Thymus (tissue), 11 donors: ENCODE measurements at regions not wholly inside any gene's neighbourhood (a gene's known extent, or its start where the extent isn't known, plus 50 kb on each side); places are given as distances from the start of the nearest gene placed in this dataset.

Experiments used
- DNase-seq, 9 donors: peaks; one replicate each; pipeline ENCODE4 v3.0.0-alpha.2; 2013; ENCODE audit warnings: low spot score in 9 of 9, low read depth in 6 of 9, missing footprints in 1 of 9
- H3K27ac ChIP-seq, 2 donors: one replicate each; pipeline ENCODE4 v1.5.1; 2013; ENCODE audit warnings: control low read depth in 1 of 2, low read depth in 1 of 2, low read length in 1 of 2, mild to moderate bottlenecking in 1 of 2, moderate library complexity in 1 of 2
- H3K27me3 ChIP-seq, 2 donors: one replicate each; pipeline ENCODE4 v1.5.1; 2013; ENCODE audit warnings: low read length in 1 of 2; ENCODE audit not compliant: control insufficient read depth in 2 of 2, insufficient read depth in 1 of 2
- H3K36me3 ChIP-seq, 2 donors: one replicate each; pipeline ENCODE4 v1.5.1; 2013; ENCODE audit warnings: low read length in 1 of 2, mild to moderate bottlenecking in 1 of 2, moderate library complexity in 1 of 2; ENCODE audit not compliant: control insufficient read depth in 2 of 2, insufficient read depth in 2 of 2
- H3K4me1 ChIP-seq, 2 donors: one replicate each; pipeline ENCODE4 v1.5.1; 2013; ENCODE audit warnings: low read length in 2 of 2; ENCODE audit not compliant: control insufficient read depth in 2 of 2, insufficient read depth in 2 of 2
- H3K4me3 ChIP-seq, 2 donors: one replicate each; pipeline ENCODE4 v1.5.1; 2013; ENCODE audit warnings: low read length in 2 of 2, control low read depth in 1 of 2, mild to moderate bottlenecking in 1 of 2
- H3K9me3 ChIP-seq, 2 donors: one replicate each; pipeline ENCODE4 v1.5.1; 2013; ENCODE audit warnings: low read length in 1 of 2, mild to moderate bottlenecking in 1 of 2; ENCODE audit not compliant: control insufficient read depth in 2 of 2, insufficient read depth in 1 of 2
- WGBS: extraction: QIAGEN DNeasy Blood & Tissue Kit; methylation state at CpG from one replicate; pipeline ENCODE4 v1.1.7; 2013; 5-methylcytosine and 5-hydroxymethylcytosine counted together
- donor health status: healthy.

DNA sequence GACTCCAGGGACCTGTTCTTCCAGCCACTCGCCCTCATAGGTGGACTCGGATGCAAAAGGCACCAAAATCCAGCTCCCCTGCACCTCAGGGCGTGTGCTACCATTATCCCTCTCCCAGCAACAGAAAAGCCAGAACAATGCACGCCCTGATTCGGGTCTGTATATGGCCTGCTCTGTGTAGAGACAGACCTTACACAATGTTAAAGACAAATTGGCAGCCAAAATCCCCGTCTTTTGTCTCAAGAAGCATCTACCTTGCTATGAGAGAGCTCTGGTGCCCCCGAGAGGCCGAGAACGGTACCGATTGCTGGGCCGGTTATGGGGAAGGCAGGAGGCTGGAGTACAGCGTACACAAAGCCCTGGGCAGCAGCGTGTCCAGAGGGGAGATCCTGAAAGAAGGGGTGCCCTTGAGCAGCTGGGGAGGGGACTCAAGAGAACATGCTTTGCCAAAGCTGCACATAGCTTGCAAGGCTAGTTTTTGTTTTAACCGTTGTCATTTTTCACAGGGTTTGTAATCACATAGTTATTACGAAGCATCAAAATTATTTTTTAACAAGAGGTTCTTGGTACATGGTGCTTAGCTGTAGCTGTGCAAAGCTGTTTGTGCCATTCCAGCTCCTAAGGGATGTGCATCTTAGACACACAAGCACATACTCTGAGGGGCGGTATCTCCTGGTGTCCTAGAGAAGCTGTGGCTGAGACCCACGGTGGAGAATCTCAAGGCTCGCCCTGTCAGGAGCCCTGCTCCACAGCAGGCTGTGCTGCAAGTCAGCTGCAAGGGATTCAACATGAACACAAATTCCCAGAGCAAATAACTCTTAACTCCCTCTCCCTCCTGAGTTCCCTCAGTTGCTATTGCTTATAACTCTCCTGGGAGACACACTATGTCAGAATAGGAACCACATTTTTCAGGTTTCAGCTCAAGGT is 461.5 kb upstream of the PPP2R3A start:
- WGBS, result 42% methylated on average over 18 of the region's 18 CpGs
- Histone ChIP-seq H3K9me3 (no peaks in the 10 kb centered on the region), H3K4me1 (no peaks in the 10 kb centered on the region), H3K36me3 (no peaks in the 10 kb centered on the region), H3K4me3 (no peak overlapping the region), H3K27me3 (no peaks in the 10 kb centered on the region), H3K27ac (no peak overlapping the region)
- DNase-seq, result peak in 2 of 9 donors; percentile 7 to 40

DNA sequence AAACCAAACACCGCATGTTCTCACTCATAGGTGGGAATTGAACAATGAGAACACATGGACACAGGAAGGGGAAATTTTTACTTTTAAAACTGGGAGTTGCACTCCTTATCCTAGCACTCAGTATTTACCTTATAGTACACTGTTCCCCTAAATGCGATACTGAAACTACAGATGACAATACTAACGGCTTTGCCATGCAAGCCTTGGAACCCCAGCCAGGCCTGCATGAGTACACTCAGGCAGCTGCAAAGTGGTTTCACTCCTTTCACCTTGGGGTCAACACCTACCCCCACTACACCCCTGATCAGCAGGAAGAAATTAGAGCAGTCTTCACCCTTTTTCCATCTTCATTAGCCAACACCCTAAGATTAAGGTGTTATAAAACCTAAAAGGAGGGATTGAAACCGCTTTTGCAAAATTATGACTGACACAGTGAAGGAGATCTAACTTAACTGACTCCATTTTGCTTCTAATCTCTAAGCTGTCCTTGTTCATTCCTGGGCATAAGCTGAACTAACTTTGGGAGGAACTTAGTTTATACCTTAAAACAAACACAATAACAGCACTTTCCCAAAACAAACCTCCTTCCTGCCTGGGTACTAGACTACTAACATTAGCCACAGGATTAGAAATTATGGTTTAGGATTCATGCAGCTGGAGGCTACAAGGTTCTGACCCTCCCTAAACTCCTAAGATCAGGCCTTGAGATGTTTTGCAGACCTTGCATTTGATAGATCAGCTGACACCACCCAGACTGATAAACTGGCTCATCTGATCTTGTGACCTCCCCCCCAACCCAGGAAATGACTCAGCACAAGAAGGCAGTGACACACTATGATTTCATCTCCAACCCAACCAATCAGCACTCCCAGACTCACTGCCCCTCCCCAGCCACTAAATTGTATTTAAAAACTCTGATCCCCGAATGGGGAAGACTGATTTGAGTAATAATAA is 452.1 kb upstream of the PPP2R3A start:
- 94% methylated on average over 5 of the region's 5 CpGs for WGBS
- no peak for DNase-seq
- H3K27ac ChIP-seq, result no peak overlapping the region
- H3K4me1 ChIP-seq, result no peaks in the 10 kb centered on the region
- no peaks in the 10 kb centered on the region for H3K27me3 ChIP-seq
- no peak overlapping the region for H3K4me3 ChIP-seq
- no peaks in the 10 kb centered on the region for H3K36me3 ChIP-seq
- no peaks in the 10 kb centered on the region for H3K9me3 ChIP-seq

DNA sequence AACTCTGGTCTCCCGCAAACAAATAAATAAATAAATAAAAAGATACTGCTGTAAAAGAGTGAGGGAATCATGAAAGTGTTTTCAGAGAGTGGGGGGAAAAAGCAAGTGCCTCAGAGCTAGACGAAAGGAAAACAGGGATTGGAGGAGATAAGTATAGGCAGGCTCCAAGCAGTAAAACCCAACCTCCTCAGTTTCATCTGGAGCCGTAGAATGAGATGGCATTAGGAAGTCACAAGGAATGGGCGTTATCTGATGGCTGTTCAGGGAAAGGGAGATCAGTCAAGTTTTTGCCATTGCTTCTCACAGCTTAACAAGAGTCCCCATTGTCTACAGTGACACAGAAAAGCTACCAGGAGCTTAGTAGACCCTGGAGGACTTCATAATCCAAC is 451.5 kb upstream of the PPP2R3A start:
- WGBS, result 83% methylated on average over 4 of the region's 4 CpGs
- no peaks in the 10 kb centered on the region for H3K36me3 ChIP-seq
- no peaks in the 10 kb centered on the region for H3K4me1 ChIP-seq
- no peaks in the 10 kb centered on the region for H3K27me3 ChIP-seq
- no peak overlapping the region for H3K27ac ChIP-seq
- H3K4me3 ChIP-seq, result no peak overlapping the region
- no peaks in the 10 kb centered on the region for H3K9me3 ChIP-seq
- no peak for DNase-seq

DNA sequence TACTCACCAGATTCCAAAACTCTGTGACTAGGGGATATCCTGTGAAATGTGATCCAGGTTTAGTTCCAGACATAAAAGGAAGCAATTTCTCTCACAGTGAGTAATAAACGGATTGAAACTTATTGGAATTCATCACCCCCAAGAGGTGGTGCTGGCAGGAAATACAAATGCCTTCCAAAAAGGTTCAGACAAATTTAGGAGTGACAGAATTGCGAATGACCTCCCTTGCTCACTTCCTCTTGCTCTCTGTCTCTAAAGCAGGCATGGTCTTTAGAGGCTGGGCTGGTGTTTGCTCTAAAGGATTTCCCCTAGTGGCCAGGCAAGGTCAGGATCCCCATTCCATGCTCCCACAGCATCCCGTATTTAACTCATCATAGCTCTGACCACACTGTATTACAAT is 449.4 kb upstream of the PPP2R3A start:
- Histone ChIP-seq H3K27ac (no peak overlapping the region), H3K27me3 (no peaks in the 10 kb centered on the region), H3K36me3 (no peaks in the 10 kb centered on the region), H3K4me3 (no peak overlapping the region), H3K9me3 (no peaks in the 10 kb centered on the region), H3K4me1 (no peaks in the 10 kb centered on the region)
- 22% methylated on average over 3 of the region's 3 CpGs for WGBS
- DNase-seq, result no peak

DNA sequence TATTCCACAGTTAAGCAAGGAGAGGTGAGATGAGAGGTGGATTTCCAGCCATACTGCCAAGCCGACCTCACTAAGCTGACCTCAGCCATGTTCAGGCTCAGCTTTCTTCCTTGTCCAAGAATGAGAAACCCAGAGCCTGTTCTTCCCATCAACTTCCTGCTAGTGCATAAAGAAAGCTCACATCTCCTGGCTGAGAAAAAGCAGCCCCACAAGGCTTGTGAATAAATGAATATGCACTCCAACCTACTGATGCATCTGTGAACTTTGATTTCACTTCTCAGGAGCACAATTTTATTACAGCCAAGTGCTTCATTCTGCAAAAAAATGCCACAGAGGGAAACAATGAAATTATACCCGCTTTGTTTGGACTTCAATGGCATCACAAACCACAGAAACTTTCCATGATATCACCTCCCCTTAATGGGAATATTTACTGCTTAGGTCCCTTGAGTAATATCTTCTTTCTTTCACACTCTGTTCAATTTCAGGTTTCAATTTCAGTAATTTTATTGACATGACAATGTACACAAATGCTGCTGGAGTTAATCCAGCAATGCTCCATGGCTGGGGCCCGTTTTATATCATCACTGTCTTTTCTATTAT is 437.0 kb upstream of the PPP2R3A start:
- no peak overlapping the region for H3K4me3 ChIP-seq
- no peak overlapping the region for H3K27ac ChIP-seq
- H3K4me1 ChIP-seq, result no peaks in the 10 kb centered on the region
- no peaks in the 10 kb centered on the region for H3K27me3 ChIP-seq
- no peaks in the 10 kb centered on the region for H3K36me3 ChIP-seq
- no peak for DNase-seq
- WGBS, result 70% methylated on average over 3 of the region's 3 CpGs
- no peaks in the 10 kb centered on the region for H3K9me3 ChIP-seq

DNA sequence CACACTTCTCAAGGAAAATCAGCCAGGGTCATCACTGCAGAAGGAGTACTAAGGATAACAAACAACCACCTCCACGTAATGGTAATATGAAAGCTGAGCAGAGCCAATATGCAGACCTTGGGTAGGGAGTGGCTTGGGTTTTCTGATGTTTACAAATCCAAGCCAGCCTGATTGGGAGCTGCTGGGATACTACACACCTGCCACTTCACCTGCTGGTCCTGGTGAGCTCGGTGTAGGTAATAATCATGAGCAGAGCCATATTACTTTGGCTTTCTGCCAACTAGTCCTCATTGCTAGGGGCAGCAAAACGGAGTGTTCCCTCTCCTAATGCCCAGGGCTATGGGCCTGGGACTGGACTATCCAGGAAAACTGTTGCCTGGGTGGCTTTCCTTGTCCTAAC is 433.5 kb upstream of the PPP2R3A start:
- Histone ChIP-seq H3K9me3 (no peaks in the 10 kb centered on the region), H3K36me3 (no peaks in the 10 kb centered on the region), H3K27me3 (no peaks in the 10 kb centered on the region), H3K4me1 (no peaks in the 10 kb centered on the region), H3K4me3 (no peak overlapping the region), H3K27ac (no peak overlapping the region)
- 84% methylated on average over 3 of the region's 3 CpGs for WGBS
- DNase-seq, result no peak

DNA sequence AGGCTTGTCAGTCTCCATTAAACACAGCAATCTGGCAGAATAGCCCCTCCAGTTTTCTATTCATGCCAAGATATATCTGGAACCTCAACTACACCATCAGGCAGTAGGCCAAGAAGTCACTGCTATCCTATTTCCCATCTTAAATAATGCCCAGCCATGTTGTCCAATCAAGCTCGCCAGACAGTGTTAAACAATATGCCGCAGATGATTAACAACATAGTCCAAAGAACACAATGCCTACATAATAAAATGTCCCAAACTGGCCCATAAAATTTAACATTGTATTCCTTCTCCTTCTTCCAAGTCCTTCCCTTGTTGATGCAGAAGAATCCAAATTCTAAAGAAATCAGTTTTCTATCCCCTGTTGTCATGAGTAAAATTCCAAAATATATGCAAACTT is 427.4 kb upstream of the PPP2R3A start:
- WGBS, result 96% methylated on average over 2 of the region's 2 CpGs
- no peaks in the 10 kb centered on the region for H3K27me3 ChIP-seq
- no peaks in the 10 kb centered on the region for H3K9me3 ChIP-seq
- H3K4me3 ChIP-seq, result no peak overlapping the region
- H3K27ac ChIP-seq, result no peak overlapping the region
- H3K4me1 ChIP-seq, result no peaks in the 10 kb centered on the region
- no peaks in the 10 kb centered on the region for H3K36me3 ChIP-seq
- no peak for DNase-seq

DNA sequence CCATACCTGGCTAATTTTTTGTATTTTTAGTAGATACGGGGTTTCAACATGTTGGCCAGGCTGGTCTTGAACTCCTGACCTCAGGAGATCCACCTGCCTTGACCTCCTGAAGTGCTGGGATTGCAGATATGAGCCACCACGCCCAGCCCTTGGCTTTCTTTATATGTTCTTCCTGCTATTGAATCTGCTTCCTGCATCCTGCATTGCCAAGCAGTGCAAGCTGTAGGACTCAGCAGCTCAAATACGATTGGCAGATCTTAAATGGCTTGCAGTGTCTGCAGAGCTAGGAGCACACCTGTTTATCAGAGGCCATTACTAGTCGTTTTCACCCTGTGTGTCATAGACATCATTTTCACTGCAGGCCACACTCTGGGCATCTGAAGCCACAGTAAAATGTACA is 426.2 kb upstream of the PPP2R3A start:
- WGBS, result 51% methylated on average over 4 of the region's 4 CpGs
- no peak overlapping the region for H3K4me3 ChIP-seq
- H3K27ac ChIP-seq, result no peak overlapping the region
- H3K36me3 ChIP-seq, result no peaks in the 10 kb centered on the region
- DNase-seq, result no peak
- H3K27me3 ChIP-seq, result no peaks in the 10 kb centered on the region
- no peaks in the 10 kb centered on the region for H3K9me3 ChIP-seq
- no peaks in the 10 kb centered on the region for H3K4me1 ChIP-seq

DNA sequence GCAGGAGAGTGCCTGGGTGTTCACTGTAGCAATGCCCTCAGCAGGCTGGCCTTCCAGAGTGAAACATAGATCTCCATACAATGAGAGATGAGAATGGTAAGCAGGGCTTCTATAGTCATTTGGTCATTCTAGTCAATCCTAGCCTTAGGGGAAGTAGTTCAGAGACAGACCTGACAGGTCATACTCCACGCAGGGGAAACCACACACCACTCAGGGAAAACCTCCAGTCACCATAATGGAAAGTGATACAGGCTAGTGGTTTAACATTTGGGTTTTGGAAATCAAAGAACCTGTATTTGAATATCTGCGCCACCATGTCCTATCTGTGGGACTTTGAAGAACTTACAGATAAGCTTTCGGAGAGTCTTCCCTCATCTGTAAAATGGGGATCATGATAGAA is 425.7 kb upstream of the PPP2R3A start:
- no peak overlapping the region for H3K27ac ChIP-seq
- no peak overlapping the region for H3K4me3 ChIP-seq
- 78% methylated on average over 3 of the region's 3 CpGs for WGBS
- no peaks in the 10 kb centered on the region for H3K27me3 ChIP-seq
- no peak for DNase-seq
- no peaks in the 10 kb centered on the region for H3K9me3 ChIP-seq
- H3K36me3 ChIP-seq, result no peaks in the 10 kb centered on the region
- no peaks in the 10 kb centered on the region for H3K4me1 ChIP-seq
